ENCODE measurements at regions not wholly inside any gene's neighbourhood (a gene's known extent, or its start where the extent isn't known, plus 50 kb on each side); places are given as distances from the start of the nearest gene placed in this dataset.
"Not testable (repeated sequence)": the region's sequence is repeated elsewhere in the genome, so short reads cannot be mapped to it uniquely, and the experiment has no call there.

DNA sequence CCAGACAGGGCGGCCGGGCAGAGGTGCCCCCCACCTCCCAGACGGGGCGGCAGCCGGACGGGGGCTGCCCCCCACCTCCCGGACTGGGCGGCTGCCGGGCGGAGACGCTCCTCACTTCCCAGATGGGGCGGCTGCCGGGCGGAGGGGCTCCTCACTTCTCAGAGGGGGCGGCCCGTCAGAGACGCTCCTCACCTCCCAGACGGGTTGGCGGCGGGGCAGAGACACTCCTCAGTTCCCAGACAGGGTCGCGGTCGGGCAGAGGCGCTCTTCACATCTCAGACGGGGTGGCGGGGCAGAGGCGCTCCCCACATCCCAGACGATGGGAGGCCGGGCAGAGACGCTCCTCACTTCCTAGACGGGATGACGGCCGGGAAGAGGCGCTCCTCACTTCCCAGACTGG is 68.5 kb upstream of the GPC4 start:
- DNase-seq: not testable (repeated sequence)

DNA sequence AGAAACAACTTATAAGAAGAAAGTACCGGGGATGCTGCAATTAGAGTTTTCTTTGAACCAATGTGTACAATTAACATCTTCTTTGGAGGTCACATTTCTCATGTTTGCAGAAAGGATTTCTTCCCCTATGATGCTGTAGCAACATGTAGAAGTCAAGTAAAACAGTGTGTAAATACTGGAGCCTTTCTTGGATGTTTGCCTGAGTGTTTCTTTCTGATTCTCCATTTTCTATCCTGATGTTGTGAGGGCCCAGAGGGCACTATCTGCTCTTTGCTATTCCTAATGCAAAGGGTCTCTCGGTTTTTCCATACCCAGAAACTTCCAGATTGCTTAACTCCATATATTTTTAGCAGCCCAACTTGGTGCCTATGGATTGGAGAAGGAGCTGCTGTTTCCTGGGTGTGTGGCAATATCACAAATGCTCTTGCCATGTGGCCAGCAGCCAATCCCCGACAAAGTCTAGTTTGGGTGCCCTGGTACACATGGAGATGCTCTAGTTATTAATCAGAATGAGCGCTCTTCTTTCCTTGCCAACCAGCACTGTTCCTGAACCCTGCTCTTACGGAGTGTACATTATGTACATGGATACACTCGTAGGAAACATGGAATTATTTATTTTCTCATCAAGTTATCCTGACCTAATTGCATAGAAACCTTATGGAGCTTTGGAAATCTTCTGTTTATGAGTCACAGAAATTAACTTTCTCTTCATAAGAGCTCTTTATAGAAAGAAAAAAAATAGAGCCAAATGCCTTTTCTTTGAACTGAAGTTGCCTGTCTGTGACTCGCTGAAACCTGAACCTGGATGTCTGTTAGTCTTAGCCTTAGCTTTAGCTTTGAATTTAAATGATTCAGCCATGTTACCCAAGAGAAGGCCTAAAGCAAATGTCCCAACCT is 67.0 kb upstream of the GPC4 start:
- DNase-seq: no peak
- TF ChIP-seq GATA1 (IDR thresholded peaks at IDR 0.05; ENCODE audit: low read depth, low read length) (no peak), POLR2A (IDR thresholded peaks at IDR 0.05; ENCODE audit: low read length) (no peak)

DNA sequence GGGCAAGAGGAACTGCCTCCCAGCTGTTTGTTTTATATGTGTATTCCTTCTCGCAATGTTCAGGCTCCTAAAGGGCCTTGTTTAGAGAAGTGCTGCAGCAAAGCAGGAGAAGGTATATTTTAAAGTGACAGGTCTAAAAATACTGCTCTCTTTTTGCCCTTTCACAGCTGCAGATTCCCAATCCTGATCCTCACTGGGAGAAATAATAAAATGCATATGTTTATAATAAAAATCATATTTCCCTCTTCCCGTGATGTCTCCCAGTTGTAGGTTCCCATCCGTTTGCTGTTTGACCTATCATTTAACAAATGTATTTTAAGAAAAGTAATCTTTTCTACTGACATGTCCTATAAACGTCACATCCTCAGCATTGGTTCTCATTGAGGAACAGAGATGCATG is 62.7 kb upstream of the GPC4 start:
- DNase-seq: no peak
- no peak for TF ChIP-seq POLR2A (IDR thresholded peaks at IDR 0.05; ENCODE audit: low read length)
- no peak for TF ChIP-seq GATA1 (IDR thresholded peaks at IDR 0.05; ENCODE audit: low read depth, low read length)

DNA sequence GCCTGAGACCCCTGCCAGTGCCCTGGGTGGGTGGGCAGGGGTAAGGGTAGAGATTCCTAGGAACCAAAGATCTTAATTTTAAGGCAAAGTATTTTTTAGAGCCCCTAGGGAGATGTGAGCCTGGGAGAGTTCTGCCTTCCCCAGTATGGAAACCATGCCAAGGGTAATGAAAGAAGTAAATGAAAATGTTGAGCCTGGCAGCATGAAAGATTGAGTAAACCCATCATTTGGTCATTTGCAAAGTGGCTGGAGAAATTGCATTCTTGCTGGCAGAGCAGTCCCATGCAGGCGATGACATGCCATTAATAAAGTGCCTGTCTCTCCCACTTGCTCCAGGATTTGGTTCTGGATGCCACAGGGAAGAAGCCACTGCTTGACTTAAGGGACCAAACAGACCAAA is 60.7 kb upstream of the GPC4 start:
- no peak for TF ChIP-seq GATA1 (IDR thresholded peaks at IDR 0.05; ENCODE audit: low read depth, low read length)
- no peak for TF ChIP-seq POLR2A (IDR thresholded peaks at IDR 0.05; ENCODE audit: low read length)

DNA sequence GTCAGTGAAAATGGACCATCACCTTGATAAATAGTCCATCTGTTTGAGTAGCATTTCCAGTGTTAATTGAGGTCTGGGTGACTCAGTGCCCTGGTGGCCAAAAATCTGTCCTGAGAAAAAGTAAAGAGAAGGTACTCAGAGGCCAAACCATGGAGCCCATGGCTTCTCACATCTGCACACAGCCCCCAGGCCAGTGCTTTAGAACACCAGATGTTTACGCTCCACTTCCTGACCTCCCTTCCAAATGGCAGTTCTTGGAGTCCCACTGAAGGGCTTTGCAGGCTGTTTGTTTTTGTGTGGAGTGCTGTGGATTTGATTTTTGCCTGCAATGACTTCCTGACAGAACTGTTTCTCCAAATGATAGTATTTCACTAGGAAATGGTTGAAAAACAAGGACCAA is 60.2 kb upstream of the GPC4 start:
- TF ChIP-seq POLR2A (IDR thresholded peaks at IDR 0.05; ENCODE audit: low read length): no peak
- no peak for TF ChIP-seq GATA1 (IDR thresholded peaks at IDR 0.05; ENCODE audit: low read depth, low read length)
- DNase-seq: no peak

More for the DNA sequence above, 60.7 kb upstream of the GPC4 start:
- no peak for DNase-seq

DNA sequence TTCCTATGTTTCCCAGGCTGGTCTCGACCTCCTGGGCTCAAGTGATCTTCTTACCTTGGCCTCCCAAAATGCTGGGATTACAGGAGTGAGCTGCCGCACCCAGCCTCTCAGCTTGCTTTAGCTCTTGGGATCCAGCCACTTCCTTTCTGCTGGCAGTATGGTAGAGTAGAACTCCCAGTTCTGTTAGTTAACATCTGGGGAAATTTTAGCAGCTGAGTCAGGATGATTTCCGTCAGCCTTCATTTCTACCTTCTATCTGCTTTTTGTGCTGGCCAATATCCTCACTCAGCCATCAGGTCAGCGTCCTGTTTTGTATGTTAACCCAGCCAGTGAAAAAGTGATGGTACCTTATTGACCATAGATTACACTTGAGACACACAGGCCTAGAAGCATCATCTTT is 59.3 kb upstream of the GPC4 start:
- DNase-seq: no peak
- no peak for TF ChIP-seq GATA1 (IDR thresholded peaks at IDR 0.05; ENCODE audit: low read depth, low read length)
- TF ChIP-seq POLR2A (IDR thresholded peaks at IDR 0.05; ENCODE audit: low read length): no peak

DNA sequence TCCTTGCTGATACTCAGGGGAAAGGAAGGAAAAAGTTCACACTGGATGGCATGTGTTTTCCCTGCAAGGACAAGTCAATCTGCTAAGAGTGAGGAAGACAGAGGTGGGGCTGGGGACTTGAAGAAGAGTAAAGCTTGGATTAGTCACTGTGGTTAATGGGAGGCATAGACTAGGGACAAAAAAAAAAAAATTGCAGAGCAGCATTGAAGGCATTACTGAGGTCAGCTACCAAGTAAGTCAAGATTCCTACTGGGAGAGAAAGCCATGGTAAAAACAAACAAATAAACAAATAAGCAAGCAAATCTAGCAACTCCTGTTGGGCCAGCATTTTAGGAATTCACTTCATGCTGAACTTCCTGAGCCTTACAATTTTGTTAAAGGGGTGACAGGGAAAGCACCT is 58.2 kb upstream of the GPC4 start:
- TF ChIP-seq GATA1 (IDR thresholded peaks at IDR 0.05; ENCODE audit: low read depth, low read length): no peak
- TF ChIP-seq POLR2A (IDR thresholded peaks at IDR 0.05; ENCODE audit: low read length): no peak
- DNase-seq: no peak

DNA sequence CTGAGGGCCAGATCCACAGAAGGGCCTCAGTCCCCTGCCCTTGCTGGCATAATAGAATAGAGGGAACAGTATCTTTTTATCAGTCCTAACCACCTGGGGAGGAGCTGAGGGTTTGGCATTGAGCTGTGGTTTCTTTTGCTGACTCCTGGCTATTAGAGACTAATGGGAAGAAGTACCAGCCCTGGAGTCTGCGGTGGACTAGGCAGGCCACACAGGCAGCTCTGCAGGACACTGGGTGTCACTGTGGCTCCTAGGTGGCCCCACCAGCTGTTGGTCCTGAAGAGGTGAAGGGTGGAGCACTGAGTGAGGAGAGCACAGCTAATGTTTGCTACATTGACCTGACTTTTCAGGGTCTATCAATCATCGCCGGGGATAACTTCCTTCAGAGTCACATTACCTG is 52.8 kb upstream of the GPC4 start:
- no peak for TF ChIP-seq GATA1 (IDR thresholded peaks at IDR 0.05; ENCODE audit: low read depth, low read length)
- TF ChIP-seq POLR2A (IDR thresholded peaks at IDR 0.05; ENCODE audit: low read length): no peak
- peak in 1 of 2 experiments; percentile 0 for DNase-seq

DNA sequence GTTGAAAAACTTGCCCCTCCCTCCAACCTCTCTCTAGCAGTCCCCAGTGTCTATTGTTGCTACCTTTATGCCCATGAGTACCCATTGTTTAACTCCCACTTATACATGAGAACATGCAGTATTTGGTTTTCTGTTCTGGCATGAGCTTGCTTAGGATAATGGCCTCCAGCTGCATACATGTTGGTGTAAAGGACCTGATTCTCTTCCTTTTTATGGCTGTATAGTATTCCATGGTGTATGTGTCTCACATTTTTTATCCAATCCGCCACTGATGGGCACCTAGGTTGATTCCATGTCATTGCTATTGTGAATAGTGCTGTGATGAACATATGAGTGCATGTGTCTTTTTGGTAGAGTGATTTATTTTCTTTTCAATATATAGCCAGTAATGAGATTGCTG is 50.0 kb upstream of the GPC4 start:
- no peak for TF ChIP-seq POLR2A (IDR thresholded peaks at IDR 0.05; ENCODE audit: low read length)
- no peak for TF ChIP-seq GATA1 (IDR thresholded peaks at IDR 0.05; ENCODE audit: low read depth, low read length)
- DNase-seq: no peak
